Right atrium auricular region (tissue), 2 donors: ENCODE measurements at regions not wholly inside any gene's neighbourhood (a gene's known extent, or its start where the extent isn't known, plus 50 kb on each side); places are given as distances from the start of the nearest gene placed in this dataset.
A peak's percentile ranks its signal among the peaks of the same experiment; 100 is the strongest.

Experiments used
- DNase-seq: peaks from one replicate; pipeline ENCODE4 v3.0.0-alpha.2; 2019; ENCODE audit warnings: low spot score
- H3K27ac ChIP-seq, 2 donors: fragments of 200-600 bp; sonication (generic); 1 replicate in 1 of 2; 2 replicates in 1 of 2; pipeline ENCODE4 v1.5.1; 2016 to 2019
- H3K27me3 ChIP-seq, 2 donors: fragments of 200-600 bp; sonication (generic); one replicate each; pipeline versions ENCODE4 v1.5.1 to v1.6.0; 2017 to 2019
- H3K36me3 ChIP-seq: fragments of 200-600 bp; sonication (generic); one replicate; pipeline ENCODE4 v1.5.1; 2016
- H3K4me1 ChIP-seq, 2 donors: fragments of 200-600 bp; sonication (generic); one replicate each; pipeline versions ENCODE4 v1.5.1 to v1.6.0; 2017 to 2019
- H3K4me3 ChIP-seq, 2 donors: fragments of 200-600 bp; sonication (generic); 1 replicate in 1 of 2; 2 replicates in 1 of 2; pipeline ENCODE4 v1.5.1; 2017 to 2019; ENCODE audit warnings: mild to moderate bottlenecking in 1 of 2, moderate library complexity in 1 of 2
- H3K9me3 ChIP-seq, 2 donors: fragments of 200-600 bp; sonication (generic); one replicate each; pipeline ENCODE4 v1.5.1; 2019
- CTCF ChIP-seq, 2 donors: fragments of 200-600 bp; sonication (generic); IDR thresholded peaks; one replicate each; pipeline ENCODE4 v1.5.1; 2019; ENCODE audit warnings: antibody characterized with exemption in 2 of 2

DNA sequence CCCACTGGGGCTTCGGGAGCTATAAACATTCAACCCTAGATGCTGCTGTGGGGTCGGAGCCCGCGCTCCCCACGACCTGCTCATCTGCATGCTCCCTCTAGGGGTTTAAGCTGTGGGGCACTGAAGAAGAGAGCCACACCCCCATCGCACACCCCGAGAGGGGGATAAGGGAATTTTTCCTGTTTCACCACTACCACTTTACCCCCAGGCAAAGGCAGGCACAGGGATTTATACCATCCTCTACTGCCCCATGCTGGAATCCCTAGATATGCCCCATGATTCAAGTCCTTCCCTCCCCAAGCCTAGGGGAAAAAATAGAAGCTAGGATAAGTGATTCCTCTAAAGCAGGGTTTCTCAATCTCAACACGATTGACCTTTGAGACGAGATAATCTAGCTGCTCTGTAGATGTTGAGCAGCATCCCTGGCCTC lies 59.9 kb upstream of the CCDC60 start:
- Histone ChIP-seq H3K4me1 (no peaks in the 10 kb centered on the region), H3K4me3 (no peak overlapping the region), H3K9me3 (no peaks in the 10 kb centered on the region), H3K27ac (no peak overlapping the region), H3K36me3 (no peaks in the 10 kb centered on the region), H3K27me3 (no peaks in the 10 kb centered on the region)
- peak in 1 of 2 donors; percentile 44 for TF ChIP-seq CTCF (IDR thresholded peaks at IDR 0.05)
- DNase-seq = no peak

DNA sequence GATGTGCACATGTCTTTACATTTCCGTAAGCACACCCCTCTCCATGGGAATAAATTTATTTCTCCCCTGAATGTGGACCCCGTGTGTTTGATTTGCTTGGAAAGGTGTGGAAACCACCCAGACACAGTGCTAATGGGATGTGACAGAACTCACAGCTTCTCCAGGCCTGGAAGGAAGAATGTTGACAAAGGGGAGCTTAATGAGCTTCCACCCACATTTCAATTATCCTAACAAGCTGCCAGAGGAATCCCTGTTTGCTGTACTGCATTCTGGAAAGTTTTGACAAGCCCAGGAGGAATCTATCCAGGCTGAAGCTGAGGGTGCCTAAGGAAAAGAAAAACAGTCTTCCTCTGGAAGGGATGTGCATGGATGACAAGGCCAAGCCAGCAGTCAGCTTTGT lies 51.2 kb upstream of the CCDC60 start:
- no peaks in the 10 kb centered on the region for H3K36me3 ChIP-seq

More for the DNA sequence above, 51.2 kb upstream of the CCDC60 start:
- TF ChIP-seq CTCF (IDR thresholded peaks at IDR 0.05) = no peak
- no peak for DNase-seq
- no peak overlapping the region for H3K4me3 ChIP-seq
- no peaks in the 10 kb centered on the region for H3K27me3 ChIP-seq
- H3K27ac ChIP-seq = no peak overlapping the region
- H3K9me3 ChIP-seq = no peaks in the 10 kb centered on the region
- no peaks in the 10 kb centered on the region for H3K4me1 ChIP-seq
